HG03066 (cell line): ENCODE measurements at regions not wholly inside any gene's neighbourhood (a gene's known extent, or its start where the extent isn't known, plus 50 kb on each side); places are given as distances from the start of the nearest gene placed in this dataset.
A peak's percentile ranks its signal among the peaks of the same experiment; 100 is the strongest.

Experiments
- ATAC-seq: cut with Tn5 transposase; IDR thresholded peaks from one replicate; pipeline ENCODE4 v1.9.1; 2021; ENCODE audit warnings: low read depth; ENCODE audit not compliant: unreplicated experiment

DNA sequence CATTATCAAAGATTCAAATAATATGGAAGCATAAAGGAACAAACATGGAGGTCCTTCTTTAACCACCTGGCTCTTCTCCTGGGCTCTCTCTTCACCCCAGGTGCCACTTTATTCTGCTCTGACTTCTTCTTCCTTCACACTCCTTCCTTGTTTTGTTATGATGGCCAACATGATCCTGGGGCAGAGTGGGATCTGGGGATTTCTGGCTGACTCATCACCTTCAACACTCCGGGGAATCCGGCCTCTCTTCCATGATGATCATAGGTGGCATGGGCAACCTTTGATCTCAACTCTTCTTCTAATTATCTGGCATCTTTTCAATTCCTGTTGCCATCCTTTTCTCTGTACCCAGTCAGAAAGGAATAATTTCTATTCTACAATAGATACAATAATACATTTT lies 62.1 kb upstream of the TRPC7 start:
- ATAC-seq, result no peak

DNA sequence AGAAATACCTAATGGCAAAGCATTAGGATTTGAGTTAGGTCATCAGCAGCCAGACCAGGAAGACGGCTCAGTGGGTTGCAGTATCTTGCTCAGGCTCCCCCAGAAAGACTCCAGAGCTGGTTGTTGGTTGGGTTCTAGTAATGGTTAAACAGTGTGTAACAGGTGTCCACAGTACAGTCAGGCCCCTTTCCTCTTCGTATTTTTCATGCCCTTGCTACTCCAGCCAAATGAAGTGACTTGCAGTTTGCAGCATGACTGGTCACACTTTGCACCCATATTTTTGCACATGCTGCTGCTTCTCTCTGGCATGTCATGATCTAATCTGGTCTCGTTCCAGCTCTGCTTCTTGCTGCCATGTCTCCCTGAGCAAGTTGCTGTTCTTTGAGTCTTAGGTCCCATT lies 60.6 kb upstream of the TRPC7 start:
- ATAC-seq, result no peak

DNA sequence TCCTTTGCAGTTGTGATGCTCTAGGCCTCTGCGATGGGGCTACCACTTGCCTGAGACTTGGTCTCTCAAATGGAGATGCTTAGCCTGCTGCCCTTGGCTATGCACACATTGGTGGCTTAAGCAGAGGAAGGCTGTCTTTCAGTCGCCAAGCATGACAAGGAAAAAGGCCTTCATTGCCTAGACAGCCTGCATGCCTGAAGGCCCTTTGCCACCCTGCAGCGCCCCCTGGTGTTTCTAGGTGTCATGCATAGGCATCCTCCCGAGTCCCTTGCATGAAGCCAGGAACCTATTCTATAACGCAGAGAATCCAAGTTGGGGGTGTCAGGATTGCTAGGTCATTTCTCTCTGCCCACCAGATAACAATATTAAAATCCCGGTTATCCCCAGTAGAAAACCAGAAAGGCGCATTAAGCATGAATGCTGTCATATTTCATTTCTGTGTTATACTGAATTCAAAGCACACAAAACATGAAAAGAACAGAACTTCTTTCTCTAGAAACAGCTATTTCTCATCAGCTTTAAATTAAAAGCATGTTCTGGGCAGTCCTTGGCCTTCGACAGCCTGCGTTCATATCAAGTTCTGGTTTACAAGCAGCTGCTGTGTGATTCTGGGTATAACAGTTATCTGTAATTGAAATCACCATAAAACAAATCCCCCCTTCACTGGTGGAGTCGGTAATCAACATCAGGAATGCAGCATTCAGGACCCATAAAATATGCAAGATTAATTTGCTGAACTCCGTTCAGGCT lies 59.7 kb upstream of the TRPC7 start:
- peak; percentile 60 for ATAC-seq

DNA sequence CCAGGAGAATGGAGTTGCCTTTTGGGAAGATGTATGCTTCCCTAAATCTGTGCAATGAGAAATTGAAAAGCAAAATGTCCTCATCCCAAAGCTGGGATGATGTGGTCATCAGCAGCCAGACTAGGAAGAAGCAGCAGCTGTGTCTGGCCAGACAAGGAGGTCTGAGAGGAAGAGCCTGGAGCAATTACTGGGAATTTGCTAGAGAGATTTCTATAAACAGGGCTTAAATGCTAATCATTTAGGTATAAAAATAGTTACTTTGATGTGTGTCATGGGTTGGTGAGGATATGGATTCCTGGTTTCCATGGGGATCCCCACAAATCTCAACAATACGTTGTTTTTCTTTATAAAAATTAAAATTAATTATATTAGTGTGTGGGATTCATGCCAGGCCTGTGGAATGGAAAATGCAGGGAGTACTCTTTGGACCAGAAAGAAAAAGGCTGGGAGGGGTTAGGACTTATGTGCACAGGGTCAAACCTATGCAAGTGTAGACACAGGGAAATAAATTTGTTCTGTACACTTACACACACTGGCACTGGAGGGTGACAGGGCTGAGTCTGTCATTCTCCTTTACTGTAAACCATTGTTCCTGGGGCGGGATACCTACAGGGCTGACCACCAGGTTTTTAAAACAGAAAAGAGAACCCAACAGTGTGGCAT lies 58.7 kb upstream of the TRPC7 start:
- ATAC-seq, result no peak

DNA sequence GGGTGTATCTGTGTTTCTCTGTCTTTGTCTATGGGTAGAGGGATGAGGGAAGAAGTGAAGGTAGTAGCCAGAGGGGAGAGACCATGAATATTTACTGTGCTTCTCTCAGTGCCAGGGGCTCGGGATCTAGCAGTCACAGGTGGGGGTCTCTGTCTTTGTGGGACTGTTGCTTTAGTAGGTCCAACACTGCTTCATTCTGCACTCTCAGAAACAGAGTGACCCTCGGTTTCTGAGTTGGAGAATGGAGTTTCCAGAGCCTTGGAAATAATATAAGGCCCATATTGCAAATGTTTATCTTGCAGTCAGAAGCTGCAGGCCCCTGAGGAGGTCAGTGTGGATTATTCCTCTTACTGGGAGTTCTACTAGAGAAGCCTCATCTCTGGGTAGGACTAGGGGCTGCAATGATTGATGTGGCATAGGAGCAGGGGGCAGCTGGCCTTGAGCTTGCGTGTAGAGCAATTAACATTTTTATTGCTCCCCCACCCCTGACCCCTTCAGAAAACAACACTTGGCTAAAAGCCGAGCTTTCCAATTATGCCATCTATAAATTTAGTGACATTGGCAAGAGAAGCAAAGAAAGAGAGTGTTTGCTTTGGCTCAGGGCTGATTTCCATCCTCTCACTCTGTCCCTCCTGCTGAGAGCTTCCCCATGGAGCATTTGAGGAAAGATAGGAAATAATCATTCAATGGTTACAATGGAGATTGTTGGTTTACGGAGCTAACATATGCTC lies 55.0 kb upstream of the TRPC7 start:
- no peak for ATAC-seq

DNA sequence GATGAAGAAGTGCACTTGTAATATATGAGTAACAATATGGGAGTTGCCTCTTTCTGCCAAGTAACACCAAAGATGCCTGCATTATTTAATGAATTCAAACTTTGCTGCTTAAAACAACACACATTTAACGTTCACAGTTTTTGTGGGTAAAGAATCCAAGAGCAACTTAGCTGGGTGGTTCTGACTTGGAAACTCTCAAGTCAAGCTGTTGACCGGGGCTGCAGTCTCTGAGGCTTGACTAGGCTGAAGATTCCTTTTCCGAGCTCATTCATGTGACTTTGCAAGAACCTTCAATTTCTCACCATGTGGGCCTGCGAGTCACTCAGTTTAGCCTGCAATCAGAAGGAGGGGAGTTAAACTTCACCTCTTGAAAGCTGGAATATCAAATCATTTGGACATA lies 53.0 kb upstream of the TRPC7 start:
- ATAC-seq, result no peak
